HG02759 (cell line): ENCODE measurements at regions not wholly inside any gene's neighbourhood (a gene's known extent, or its start where the extent isn't known, plus 50 kb on each side); places are given as distances from the start of the nearest gene placed in this dataset.

ENCODE experiments used
- ATAC-seq: cut with Tn5 transposase; IDR thresholded peaks from one replicate; pipeline ENCODE4 v1.9.1; 2021; ENCODE audit warnings: mild to moderate bottlenecking, moderate library complexity; ENCODE audit not compliant: unreplicated experiment

GRCh38 chr5:143992496-143992895 lies 178.0 kb downstream of the YIPF5 start:
- ATAC-seq: no peak

- ATAC-seq: no peak
Measured at GRCh38 chr5:144002876-144003275, 167.6 kb downstream of the YIPF5 start.

- ATAC-seq: no peak
Measured at GRCh38 chr5:144003636-144004035, 166.8 kb downstream of the YIPF5 start.

GRCh38 chr5:144004146-144004545 lies 166.3 kb downstream of the YIPF5 start:
- ATAC-seq: no peak

- no peak for ATAC-seq
Measured at GRCh38 chr5:144004751-144005150, 165.7 kb downstream of the YIPF5 start.

- no peak for ATAC-seq
Measured at GRCh38 chr5:144009116-144009515, 161.3 kb downstream of the YIPF5 start.

GRCh38 chr5:144011388-144011787 lies 159.1 kb downstream of the YIPF5 start:
- ATAC-seq: no peak

- ATAC-seq: no peak
Measured at GRCh38 chr5:144013816-144014215, 156.6 kb downstream of the YIPF5 start.

GRCh38 chr5:144015961-144016360 lies 154.5 kb downstream of the YIPF5 start:
- no peak for ATAC-seq

GRCh38 chr5:144017119-144017518 lies 153.3 kb downstream of the YIPF5 start:
- no peak for ATAC-seq

- no peak for ATAC-seq
Measured at GRCh38 chr5:144017631-144018030, 152.8 kb downstream of the YIPF5 start.

- ATAC-seq: no peak
Measured at GRCh38 chr5:144024090-144024489, 146.4 kb downstream of the YIPF5 start.

GRCh38 chr5:144024545-144024944 lies 145.9 kb downstream of the YIPF5 start:
- no peak for ATAC-seq

GRCh38 chr5:144026286-144026685 lies 144.2 kb downstream of the YIPF5 start:
- no peak for ATAC-seq

- no peak for ATAC-seq
Measured at GRCh38 chr5:144028058-144028457, 142.4 kb downstream of the YIPF5 start.

- ATAC-seq: no peak
Measured at GRCh38 chr5:144028636-144029035, 141.8 kb downstream of the YIPF5 start.

GRCh38 chr5:144030904-144031303 lies 139.6 kb downstream of the YIPF5 start:
- ATAC-seq: no peak

- no peak for ATAC-seq
Measured at GRCh38 chr5:144032375-144032774, 138.1 kb downstream of the YIPF5 start.

GRCh38 chr5:144033486-144033885 lies 137.0 kb downstream of the YIPF5 start:
- no peak for ATAC-seq

GRCh38 chr5:144035046-144035740 lies 135.3 kb downstream of the YIPF5 start:
- no peak for ATAC-seq

- no peak for ATAC-seq
Measured at GRCh38 chr5:144036476-144036875, 134.0 kb downstream of the YIPF5 start.

GRCh38 chr5:144040615-144041305 lies 129.7 kb downstream of the YIPF5 start:
- no peak for ATAC-seq

GRCh38 chr5:144042156-144042555 lies 128.3 kb downstream of the YIPF5 start:
- ATAC-seq: no peak
